GM21528 (cell line): ENCODE measurements at regions not wholly inside any gene's neighbourhood (a gene's known extent, or its start where the extent isn't known, plus 50 kb on each side); places are given as distances from the start of the nearest gene placed in this dataset.
"Not testable (repeated sequence)": the region's sequence is repeated elsewhere in the genome, so short reads cannot be mapped to it uniquely, and the experiment has no call there.

Experiments
- ATAC-seq: cut with Tn5 transposase; IDR thresholded peaks from one replicate; pipeline ENCODE4 v1.9.1; 2021; ENCODE audit warnings: mild to moderate bottlenecking, moderate library complexity; ENCODE audit not compliant: unreplicated experiment, low FRiP score

DNA sequence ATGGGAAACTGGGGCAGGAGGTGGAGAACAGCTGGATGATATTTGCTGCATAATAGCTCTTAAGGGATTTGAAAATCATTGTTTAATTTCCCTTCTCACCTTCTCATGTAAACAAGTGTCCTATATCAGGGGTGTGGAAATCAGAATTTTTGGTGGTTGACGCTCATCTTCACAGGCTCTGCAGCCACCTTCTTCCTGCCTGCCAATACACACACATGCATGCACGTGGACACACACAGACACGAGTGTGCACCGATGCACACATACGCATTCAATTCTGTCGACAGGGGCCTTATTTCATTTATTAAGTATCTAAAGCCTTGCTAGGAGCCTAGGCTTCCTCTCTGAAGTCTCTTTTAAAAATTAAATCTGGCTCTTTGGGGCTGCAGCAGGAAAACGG lies 349.4 kb upstream of the NCAM1 start:
- ATAC-seq: no peak

DNA sequence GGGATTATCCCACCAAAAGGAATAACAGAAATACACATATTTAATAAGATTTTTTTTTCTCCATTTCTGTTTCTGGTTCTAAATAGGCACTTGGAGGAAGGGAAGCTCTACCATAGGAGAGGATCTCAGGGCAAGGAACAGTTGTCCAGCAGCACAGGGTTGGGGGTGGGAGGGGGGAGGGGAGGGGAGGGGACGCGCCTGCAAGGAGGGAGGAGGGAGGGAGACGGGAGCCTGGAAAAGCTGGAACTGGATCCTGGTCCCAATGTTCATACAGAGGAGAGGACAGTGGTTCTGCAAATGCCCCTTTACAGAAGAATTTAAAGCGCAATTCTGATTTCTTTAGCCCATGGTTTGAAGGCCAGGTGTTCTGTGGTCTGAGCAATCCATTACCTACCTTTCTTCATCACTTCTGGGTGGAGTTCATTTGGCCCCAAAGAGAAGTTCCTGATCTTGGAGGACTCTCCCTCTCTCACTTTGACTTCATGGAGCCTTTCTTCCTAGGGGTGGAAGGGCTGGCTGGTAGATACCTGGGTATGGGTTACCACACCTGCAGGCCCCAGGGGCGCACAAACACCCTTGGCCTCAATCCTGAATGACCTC lies 348.9 kb upstream of the NCAM1 start:
- ATAC-seq: no peak

DNA sequence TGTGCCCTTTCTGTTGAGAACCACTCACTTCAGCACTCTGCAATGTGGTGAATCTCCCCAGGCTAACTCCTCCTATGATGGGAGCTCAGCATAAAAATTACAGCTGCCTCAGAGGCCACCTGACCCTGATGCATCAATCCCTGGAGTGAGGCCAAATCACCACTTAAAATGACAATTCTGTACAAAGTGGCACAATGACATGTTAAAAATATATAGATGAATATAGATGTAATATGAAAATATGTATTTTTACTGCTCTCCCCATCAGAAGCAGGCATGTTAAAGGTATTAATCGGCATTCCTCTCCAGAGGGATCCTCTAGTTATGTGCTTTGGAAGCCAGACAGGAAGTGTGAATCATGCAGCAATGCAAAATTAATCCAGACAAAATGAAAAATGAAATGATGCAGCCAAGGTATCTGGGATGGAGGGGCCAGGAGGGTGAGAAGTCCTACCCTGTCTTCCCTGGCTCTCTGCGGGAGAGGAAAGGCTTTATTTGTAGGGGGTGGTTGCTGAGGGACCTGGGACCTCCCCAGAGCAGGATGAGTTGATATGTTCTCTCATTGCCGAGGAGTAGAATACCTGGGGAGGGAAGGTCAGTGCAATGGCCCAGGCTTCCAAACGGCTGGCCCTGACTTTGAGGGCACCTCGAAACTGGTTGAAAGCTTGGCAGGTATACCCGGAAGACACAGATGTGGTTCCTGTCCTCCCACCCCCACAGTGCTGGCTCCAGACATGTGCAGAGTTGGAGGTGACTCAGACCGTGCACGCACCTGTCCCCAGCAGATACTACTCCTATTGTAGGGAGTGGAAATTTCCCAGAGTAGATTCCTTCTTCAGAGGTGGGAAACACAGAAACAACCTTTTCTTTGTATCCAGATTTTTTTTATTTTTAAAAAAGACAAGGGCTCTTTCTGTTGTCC lies 347.9 kb upstream of the NCAM1 start:
- ATAC-seq: no peak

DNA sequence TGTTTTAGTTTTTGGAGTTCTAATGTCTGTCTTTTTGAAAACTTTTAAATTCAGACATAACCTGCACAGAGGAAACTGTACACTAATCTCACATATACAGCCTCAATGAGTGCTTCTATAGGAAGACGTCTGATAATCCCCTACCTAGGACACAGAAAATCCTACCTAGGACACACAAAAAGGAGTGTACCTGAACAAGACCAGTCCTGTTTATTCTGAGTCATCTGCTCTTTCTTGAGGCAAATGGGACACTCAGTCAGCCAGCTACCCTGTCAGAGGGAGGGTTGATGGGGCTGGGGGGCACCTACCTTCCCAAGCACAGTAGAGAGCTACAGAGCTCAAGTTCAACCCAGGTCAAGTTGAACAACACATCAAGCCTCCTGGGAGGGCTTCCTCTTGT lies 346.6 kb upstream of the NCAM1 start:
- ATAC-seq: no peak

DNA sequence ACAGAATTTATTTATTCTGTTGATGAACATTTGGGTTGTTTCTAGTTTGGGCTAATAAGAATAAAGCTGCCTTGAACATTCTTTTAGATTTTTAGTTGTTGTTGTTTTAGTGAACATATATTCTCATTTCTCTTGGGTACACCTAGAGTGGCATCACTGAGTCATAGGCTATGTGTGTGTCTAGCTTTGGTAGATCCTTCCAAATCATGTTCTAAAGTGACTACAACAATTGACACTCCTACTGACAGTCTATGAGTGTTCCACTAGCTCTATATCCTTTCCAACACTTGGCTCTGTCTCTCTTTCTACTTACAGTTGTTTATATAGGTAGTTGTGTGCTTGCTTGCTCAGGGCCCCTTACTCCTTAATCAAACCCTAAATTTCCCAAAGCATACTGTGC lies 346.0 kb upstream of the NCAM1 start:
- ATAC-seq: no peak

DNA sequence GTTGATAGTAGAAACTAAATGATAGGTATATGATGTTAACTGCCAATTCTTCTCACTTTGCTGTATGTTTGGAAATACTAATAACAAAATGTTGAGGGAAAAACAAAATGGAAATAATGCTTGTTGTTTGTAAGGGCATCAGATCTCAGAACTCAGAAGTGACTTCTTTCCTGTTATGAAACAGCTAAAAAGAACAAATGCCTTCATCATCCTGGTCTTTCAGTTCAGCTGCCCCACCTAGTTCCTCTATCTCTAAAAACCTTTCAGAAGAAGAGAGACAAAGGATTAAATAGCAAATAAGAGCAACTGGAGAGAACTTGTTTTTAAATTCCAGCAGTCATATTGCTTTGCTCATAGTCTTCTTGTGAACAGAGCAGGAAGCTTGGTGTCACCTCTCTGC lies 345.3 kb upstream of the NCAM1 start:
- ATAC-seq: no peak

DNA sequence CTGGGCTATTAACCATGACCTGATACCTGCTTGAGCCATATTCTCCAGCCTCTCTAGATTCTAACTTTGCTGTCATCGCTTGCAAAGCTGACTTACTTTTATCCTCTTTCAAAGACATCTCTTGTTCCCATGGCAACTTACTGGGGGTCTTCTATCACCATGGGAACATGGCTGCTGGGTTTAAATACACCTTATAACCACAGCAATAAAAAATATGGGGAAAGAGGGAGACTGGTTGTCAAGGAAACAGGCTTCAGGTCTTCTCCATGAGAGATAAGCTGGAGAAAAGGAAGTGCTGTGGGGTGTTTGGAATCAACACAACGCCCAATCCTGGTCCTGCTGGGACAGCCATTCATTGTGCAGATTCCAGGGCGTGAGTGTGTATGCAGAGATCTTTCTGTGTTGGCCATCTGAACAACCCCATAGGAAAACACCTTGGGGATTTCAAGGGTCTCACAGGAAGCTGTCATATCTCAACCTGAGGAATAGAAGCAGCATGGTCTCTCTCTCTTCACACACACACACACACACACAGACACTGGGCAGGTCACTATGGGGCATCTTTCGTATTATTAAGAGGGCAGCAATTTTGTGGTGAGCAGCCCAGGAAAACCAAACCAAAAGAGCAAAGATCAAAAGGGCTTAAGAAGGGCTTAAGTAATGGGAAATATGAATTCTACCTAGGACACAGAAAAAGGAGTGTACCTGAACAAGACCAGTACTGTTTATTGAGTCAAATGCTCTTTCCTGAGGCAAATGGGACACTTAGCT lies 344.7 kb upstream of the NCAM1 start:
- no peak for ATAC-seq

DNA sequence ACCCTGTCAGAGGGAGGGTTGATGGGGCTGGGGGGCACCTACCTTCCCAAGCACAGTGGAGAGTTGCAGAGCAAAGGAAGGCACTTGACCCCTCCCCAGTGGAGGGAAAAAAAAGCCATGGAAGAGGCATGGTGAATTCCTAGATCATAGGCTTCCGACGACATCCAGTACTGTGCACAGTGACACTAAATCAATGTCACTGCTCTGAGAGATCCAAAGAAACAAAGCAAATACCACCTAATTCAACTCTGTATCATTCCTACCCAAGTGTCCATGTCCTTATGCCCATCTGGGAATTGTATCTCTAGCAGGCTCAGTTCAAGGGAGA lies 344.2 kb upstream of the NCAM1 start:
- ATAC-seq: no peak

DNA sequence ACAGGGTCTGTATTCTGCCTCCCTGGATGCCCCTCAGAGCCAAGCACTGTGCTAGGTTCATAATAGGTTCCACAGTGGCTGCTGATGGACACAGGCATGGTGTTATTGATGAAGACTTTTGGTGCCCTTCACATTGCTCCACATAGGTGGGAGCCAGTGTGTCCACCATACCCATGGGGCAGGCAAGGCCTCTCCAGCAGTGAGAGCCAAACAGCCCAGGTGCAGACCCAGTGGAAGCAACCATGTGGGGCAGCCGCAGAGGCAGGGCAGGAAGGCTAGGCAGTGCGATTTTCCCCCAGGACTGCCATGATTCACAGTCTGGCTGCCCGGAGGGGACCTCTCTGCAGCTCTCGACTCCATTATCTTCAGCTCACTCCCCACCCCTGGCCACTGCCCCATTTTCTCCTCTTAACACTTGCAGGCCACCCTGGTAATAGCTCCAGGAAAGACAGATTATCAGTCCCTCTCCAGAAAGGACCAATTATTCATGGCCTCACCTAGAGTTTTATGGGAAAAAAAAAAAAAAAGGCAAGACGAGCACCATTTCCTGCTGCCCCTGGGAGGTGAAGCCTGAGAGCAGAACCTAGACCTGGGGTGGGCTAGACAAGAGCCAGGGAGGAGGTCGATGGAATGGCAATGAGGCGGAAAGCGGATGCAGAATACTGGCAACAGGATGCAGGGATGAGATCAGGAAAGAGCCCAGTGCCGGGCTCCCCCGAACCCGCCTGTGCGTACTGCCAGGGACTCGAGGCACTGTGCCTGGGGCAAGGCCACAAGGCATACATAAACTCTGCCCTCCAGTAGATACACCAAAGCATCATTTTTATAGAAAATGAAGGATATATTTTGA lies 343.0 kb upstream of the NCAM1 start:
- no peak for ATAC-seq

DNA sequence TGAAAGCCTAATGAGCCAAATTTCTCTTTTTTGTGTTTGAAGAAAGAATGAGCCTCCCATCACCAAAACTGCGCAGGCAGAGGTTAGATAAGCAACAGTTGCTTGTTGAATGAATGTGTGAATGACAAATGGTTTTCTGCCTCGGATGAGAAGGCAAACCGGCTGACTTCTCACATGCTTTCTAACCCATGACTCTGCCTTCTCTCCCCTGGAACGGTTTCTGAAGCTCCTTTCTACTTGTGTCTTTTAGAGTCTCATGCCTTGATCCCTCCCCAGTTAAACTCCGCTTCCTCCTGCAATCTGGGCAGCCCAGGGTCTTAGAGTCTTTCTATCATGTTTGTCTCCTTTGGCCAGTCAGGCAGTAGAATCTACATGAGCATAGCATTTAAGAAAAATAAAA lies 342.1 kb upstream of the NCAM1 start:
- ATAC-seq: no peak

DNA sequence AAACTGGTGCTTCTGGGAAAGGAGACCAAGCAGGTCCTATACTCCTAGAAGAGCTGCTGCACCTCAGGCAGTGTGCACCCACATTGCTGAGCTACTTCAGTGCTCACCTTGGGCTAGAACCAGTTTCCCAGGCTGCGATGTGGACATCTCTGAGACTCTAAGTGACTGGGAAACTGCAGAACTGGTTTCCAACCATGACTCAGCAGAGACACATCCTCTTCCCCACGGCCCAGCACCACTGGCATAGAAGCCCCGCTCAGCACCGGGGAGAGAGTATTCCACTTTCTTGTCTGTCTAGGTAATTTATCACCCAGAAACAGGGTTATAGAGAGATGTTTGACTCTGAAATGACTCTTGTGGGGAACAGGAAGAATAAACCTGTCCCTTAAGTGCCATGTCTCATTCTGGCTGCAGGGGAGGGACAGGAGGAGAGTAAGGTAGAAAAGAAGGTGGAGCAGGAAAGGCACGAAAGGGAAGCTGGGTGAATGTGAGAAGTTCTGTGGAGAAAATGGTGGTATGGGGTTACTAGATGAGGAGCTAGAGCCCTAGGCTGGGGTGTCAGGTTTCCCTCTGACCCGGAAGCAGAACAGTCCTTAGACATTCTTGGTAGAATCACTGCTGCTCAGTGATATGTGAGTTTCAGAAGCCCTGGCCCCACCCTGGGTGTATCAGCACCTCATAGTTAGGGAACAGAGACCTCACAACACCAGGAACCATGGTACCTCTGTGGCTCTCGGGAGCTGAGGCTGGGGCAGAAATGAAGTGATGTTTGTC lies 340.4 kb upstream of the NCAM1 start:
- no peak for ATAC-seq

DNA sequence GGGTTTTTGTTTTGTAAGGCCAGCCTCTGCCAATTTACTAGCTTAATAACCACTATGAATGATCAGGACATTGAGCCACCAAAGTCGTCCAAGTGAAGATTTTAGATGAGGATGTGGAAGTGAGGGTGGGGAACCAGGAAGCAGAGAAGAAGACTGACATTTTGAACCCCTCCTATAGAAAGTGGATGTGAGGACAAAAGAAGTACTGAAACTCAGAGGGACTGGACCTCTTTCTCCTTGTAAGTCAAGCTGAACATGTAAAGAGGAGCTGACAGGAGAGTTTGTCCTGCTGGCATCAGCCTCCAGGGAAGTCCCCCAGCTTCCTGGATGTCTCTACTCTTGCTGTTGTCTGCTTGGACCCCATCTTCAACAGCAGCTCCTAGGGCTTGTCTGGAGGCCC lies 338.2 kb upstream of the NCAM1 start:
- ATAC-seq: no peak

DNA sequence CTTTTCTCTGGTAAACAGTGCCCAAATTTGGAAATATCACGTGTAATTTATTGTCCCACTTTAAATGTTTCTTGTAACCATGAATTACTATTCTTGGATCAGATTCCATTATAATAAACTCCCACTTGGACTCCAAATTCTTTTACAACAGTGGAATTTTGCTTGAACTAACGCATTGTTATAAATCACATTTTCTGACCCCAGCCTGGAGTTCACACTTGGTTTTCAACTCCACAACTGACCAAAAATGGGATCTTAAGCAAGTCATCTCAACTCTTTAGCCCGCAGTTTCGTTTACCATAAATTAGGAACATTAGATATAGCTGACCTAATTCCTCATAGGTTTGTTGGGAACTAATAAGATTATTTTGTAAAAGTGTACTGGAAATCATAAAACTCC lies 336.8 kb upstream of the NCAM1 start:
- no peak for ATAC-seq

DNA sequence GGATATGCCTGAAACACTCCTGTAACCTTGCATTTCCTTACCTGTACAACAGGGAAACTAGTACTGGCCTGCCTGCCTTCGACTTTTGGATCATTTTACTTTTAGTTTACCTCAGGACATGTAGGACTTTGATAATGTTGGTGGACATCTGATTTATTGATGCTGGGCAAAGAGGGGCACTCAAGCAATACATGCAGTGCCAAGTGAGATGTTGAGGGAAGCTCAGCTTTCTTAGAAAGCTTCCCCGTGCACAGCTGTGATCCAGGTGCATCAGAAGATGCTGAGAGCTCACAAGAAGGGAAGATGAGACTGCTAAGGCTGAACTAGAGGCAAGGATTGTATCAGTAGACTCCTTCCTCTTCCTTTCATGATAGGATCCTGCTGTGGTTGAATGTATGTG lies 336.2 kb upstream of the NCAM1 start:
- ATAC-seq: not testable (repeated sequence)

DNA sequence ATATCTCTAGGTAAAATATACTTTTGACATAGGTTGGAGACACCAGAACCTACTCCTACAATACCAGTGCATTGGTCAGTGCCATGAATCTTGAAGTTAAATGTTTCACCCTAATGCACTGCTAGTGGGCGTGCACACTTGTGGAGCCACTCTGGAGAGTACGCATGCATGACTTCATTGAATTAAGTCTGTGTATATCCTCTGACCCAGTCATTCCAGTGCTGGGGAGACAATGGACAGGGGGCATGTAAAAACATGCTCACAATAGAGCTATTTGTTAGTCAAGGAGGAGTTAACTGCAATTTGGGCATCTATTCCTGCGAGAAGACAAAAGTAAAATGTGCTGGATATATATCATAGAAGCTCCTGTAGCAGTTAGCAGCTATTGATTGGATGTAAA lies 335.4 kb upstream of the NCAM1 start:
- ATAC-seq: no peak

DNA sequence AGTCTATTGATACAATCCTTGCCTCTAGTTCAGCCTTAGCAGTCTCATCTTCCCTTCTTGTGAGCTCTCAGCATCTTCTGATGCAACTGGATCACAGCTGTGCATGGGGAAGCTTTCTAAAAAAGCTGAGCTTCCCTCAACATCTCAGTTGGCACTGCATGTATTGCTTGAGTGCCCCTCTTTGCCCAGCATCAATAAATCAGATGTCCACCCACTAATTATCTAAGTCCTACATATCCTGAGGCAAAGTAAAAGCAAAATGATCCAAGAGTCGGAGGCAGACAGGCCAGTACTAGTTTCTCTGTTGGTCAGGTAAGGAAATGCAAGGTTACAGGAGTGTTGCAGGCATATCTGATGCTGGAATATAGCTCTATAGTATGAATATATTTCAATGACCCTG lies 334.5 kb upstream of the NCAM1 start:
- no peak for ATAC-seq

DNA sequence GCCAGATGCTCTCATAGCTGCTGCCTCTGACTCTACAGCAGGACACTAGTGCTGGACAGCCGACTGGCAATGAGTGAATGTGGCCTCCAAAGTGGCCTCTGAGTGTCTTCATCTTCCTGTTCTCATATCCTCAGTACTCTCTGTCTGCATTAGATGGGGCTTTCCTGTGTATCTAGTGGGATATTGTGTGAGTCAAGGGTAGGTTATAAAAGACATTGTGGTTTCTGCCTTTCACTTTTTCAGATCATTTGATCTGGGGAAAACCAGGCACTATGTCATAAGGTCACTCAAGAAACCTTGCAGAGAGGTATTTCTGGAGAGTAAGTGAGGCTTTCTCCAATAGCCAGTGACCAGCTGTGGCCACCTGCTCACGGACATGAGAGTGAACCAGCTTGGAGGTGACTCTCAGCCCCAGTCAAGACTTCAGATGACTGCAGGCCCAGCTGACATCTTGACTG lies 333.6 kb upstream of the NCAM1 start:
- no peak for ATAC-seq

DNA sequence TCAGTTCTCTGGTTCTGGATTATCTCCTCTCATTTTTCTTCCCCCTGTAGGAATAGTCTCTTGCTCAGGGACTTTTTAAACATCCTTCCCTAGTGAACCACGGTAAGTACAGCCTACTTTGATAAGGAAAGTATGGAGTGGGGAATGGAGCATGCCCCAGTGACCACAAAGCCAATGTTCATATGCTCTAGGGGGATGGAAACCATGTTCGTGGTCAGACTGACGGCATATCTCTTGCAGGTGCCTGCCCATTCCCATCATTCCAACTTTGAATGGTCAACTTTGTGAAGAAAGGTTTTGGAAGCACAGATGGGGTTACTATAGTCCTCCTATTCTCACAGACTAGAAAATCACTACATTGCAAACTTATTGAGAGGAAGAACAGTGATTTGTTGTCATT lies 332.5 kb upstream of the NCAM1 start:
- ATAC-seq: no peak

DNA sequence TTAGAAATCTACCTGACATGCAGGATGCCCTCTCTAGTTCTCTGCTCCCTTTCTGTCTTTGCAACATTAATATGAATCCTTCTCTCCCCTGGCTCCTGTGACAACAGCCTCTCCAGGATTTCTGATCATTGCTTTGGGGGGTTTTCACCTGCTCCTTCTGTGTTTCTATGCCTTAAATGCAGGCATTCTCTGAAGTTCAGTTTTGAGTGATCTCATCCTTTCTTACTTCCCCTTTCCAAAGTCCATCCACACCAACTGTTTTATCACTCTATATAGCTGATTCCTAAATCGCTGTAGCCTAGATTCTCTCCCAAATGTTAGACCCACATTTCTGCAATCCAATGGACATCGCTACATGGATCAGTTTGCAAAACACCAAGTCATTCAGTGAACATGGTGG lies 330.7 kb upstream of the NCAM1 start:
- ATAC-seq: no peak

DNA sequence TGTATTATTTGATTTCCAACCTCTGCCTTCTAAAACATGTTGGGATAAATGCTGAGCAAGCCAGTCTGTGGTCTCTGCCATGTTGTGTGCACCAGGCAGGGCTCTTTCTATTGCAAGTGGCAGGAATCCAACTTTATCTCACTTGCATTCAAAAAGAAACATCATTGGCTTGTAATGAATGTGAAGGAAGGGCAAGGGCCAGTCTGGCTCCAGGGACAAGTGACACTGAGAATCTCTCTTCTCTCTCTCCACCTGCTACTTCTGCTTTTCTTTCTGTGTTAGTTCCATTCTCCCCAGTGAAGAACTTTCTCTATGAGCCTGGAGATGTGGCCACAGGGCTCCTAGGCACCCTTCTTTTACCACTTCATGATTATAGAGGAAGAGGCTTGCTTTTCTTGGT lies 329.9 kb upstream of the NCAM1 start:
- ATAC-seq: no peak
